H9 (cell line): ENCODE measurements at regions not wholly inside any gene's neighbourhood (a gene's known extent, or its start where the extent isn't known, plus 50 kb on each side); places are given as distances from the start of the nearest gene placed in this dataset.

Source experiments
- DNase-seq: peaks from one replicate; pipeline ENCODE4 v3.0.0-alpha.2; 2017
- H2AFZ ChIP-seq: one replicate; pipeline ENCODE4 v1.6.1; 2013; ENCODE audit warnings: mild to moderate bottlenecking, low read length, control low read depth, moderate library complexity
- H2AK5ac ChIP-seq: 2 replicates; pipeline ENCODE4 v1.6.1; 2013; ENCODE audit warnings: low read length, control low read depth, mixed read lengths; ENCODE audit not compliant: insufficient read length
- H2BK120ac ChIP-seq: one replicate; pipeline ENCODE4 v1.6.1; 2013; ENCODE audit warnings: low read depth, mild to moderate bottlenecking, low read length, control low read depth, inconsistent platforms; ENCODE audit not compliant: poor library complexity, severe bottlenecking
- H2BK12ac ChIP-seq: 2 replicates; pipeline ENCODE4 v1.6.1; 2013; ENCODE audit warnings: low read length, control low read depth, mixed read lengths, low read depth; ENCODE audit not compliant: insufficient read length
- H2BK15ac ChIP-seq: 2 replicates; pipeline ENCODE4 v1.6.1; 2013; ENCODE audit warnings: low read depth, low read length, control low read depth
- H2BK20ac ChIP-seq: one replicate; pipeline ENCODE4 v1.6.1; 2013; ENCODE audit warnings: low read depth, mild to moderate bottlenecking, low read length, control low read depth, inconsistent platforms; ENCODE audit not compliant: poor library complexity, severe bottlenecking
- H2BK5ac ChIP-seq: 2 replicates; pipeline ENCODE4 v1.6.1; 2013; ENCODE audit warnings: low read length, control low read depth, mixed read lengths; ENCODE audit not compliant: insufficient read length
- H3K14ac ChIP-seq: 2 replicates; pipeline ENCODE4 v1.6.1; 2013; ENCODE audit warnings: low read length, control low read depth; ENCODE audit not compliant: insufficient read depth
- H3K18ac ChIP-seq: 2 replicates; pipeline ENCODE4 v1.6.1; 2013; ENCODE audit warnings: low read depth, mild to moderate bottlenecking, mixed read lengths, low read length, control low read depth; ENCODE audit not compliant: insufficient read length
- H3K23ac ChIP-seq: 2 replicates; pipeline ENCODE4 v1.6.1; 2013; ENCODE audit warnings: low read length, control low read depth, mixed read lengths, low read depth; ENCODE audit not compliant: insufficient read length
- H3K23me2 ChIP-seq: 2 replicates; pipeline ENCODE4 v1.6.1; 2013; ENCODE audit warnings: low read depth, mild to moderate bottlenecking, mixed read lengths, low read length, control low read depth; ENCODE audit not compliant: insufficient read length, poor library complexity, severe bottlenecking
- H3K27ac ChIP-seq: 2 replicates; pipeline ENCODE4 v1.5.1; 2013; ENCODE audit warnings: low read length, control low read depth, mixed read lengths, low read depth; ENCODE audit not compliant: insufficient read length
- H3K27me3 ChIP-seq: 2 replicates; pipeline ENCODE4 v1.6.1; 2013; ENCODE audit warnings: low read length, control low read depth, inconsistent platforms; ENCODE audit not compliant: insufficient read depth
- H3K4ac ChIP-seq: 2 replicates; pipeline ENCODE4 v1.6.1; 2013; ENCODE audit warnings: low read depth, mild to moderate bottlenecking, control low read depth, inconsistent platforms, low read length, moderate library complexity
- H3K4me1 ChIP-seq: 2 replicates; pipeline ENCODE4 v1.6.1; 2013; ENCODE audit warnings: low read length, control low read depth, inconsistent platforms; ENCODE audit not compliant: insufficient read depth
- H3K4me2 ChIP-seq: 2 replicates; pipeline ENCODE4 v1.6.1; 2013; ENCODE audit warnings: low read length, control low read depth, mixed read lengths; ENCODE audit not compliant: insufficient read length, insufficient read depth
- H3K56ac ChIP-seq: 2 replicates; pipeline ENCODE4 v1.6.1; 2013; ENCODE audit warnings: low read depth, mild to moderate bottlenecking, mixed read lengths, low read length, control low read depth; ENCODE audit not compliant: insufficient read length
- H3K79me1 ChIP-seq: 2 replicates; pipeline ENCODE4 v1.6.1; 2013; ENCODE audit warnings: low read depth, mild to moderate bottlenecking, moderate library complexity, low read length, control low read depth, inconsistent platforms; ENCODE audit not compliant: insufficient read depth, poor library complexity, severe bottlenecking
- H3K79me2 ChIP-seq: 2 replicates; pipeline ENCODE4 v1.6.1; 2013; ENCODE audit warnings: low read length, control low read depth, inconsistent platforms; ENCODE audit not compliant: insufficient read depth
- H3K9ac ChIP-seq: 2 replicates; pipeline ENCODE4 v1.6.1; 2013; ENCODE audit warnings: low read length, control low read depth, mixed read lengths; ENCODE audit not compliant: insufficient read length; ENCODE audit errors: extremely low read depth
- H3K9me3 ChIP-seq: one replicate; pipeline ENCODE4 v1.6.1; 2013; ENCODE audit warnings: low read depth, low read length, inconsistent platforms; ENCODE audit not compliant: control insufficient read depth
- H3T11ph ChIP-seq: one replicate; pipeline ENCODE4 v1.6.1; 2013; ENCODE audit warnings: mild to moderate bottlenecking, low read length, control low read depth, inconsistent platforms
- H4K20me1 ChIP-seq: one replicate; pipeline ENCODE4 v1.6.1; 2013; ENCODE audit not compliant: control insufficient read depth, insufficient read length, insufficient read depth
- H4K5ac ChIP-seq: 2 replicates; pipeline ENCODE4 v1.6.1; 2013; ENCODE audit warnings: low read depth, mild to moderate bottlenecking, mixed read lengths, low read length, control low read depth; ENCODE audit not compliant: insufficient read length
- H4K8ac ChIP-seq: replicated peaks from 2 replicates; pipeline ENCODE4 v1.6.1; 2013; ENCODE audit warnings: low read length, control low read depth, mixed read lengths, low read depth; ENCODE audit not compliant: insufficient read length
- H4K91ac ChIP-seq: 2 replicates; pipeline ENCODE4 v1.6.1; 2013; ENCODE audit warnings: low read depth, mild to moderate bottlenecking, moderate library complexity, mixed read lengths, low read length, control low read depth; ENCODE audit not compliant: insufficient read length
- H3K27ac Mint-ChIP-seq, 3 experiments: 2 replicates in 2 of 3; 3 replicates in 1 of 3; pipeline ENCODE4 v1.8.0; 2020 to 2021; ENCODE audit warnings: mixed read lengths in 3 of 3, mild to moderate bottlenecking in 1 of 3, moderate library complexity in 1 of 3
- H3K27me3 Mint-ChIP-seq: 2 replicates; pipeline ENCODE4 v1.8.0; 2021; ENCODE audit warnings: low read depth, mild to moderate bottlenecking, moderate library complexity, mixed read lengths
- H3K36me3 Mint-ChIP-seq, 3 experiments: 2 replicates in 2 of 3; 3 replicates in 1 of 3; pipeline ENCODE4 v1.8.0; 2020 to 2021; ENCODE audit warnings: low read depth in 3 of 3, mixed read lengths in 3 of 3; ENCODE audit not compliant: insufficient read depth in 1 of 3
- H3K4me1 Mint-ChIP-seq, 2 experiments: 2 replicates each; pipeline ENCODE4 v1.8.0; 2020; ENCODE audit warnings: mixed read lengths in 2 of 2
- H3K4me3 Mint-ChIP-seq, 2 experiments: 2 replicates in 1 of 2; 3 replicates in 1 of 2; pipeline ENCODE4 v1.8.0; 2020 to 2021; ENCODE audit warnings: mild to moderate bottlenecking in 2 of 2, mixed read lengths in 2 of 2, moderate library complexity in 1 of 2
- H3K9me3 Mint-ChIP-seq, 2 experiments: 2 replicates in 1 of 2; 3 replicates in 1 of 2; pipeline ENCODE4 v1.8.0; 2020; ENCODE audit warnings: mild to moderate bottlenecking in 2 of 2, mixed read lengths in 2 of 2, moderate library complexity in 1 of 2
- WGBS: extraction: QIAGEN DNeasy Blood & Tissue Kit; methylation state at CpG from one replicate; pipeline ENCODE4 v1.1.7; 2013; ENCODE audit warnings: missing lambda C conversion rate, low lambda C conversion rate, mixed read lengths; ENCODE audit not compliant: insufficient read length; ENCODE audit errors: extremely low coverage; 5-methylcytosine and 5-hydroxymethylcytosine counted together
- TF ChIP-seq, protein P1 (sequence below): fragments of 200-600 bp; sonication (generic); conservative IDR thresholded peaks from 3 replicates; pipeline ENCODE4 v1.8.0; 2021; ENCODE audit warnings: antibody characterized with exemption, mild to moderate bottlenecking

DNA sequence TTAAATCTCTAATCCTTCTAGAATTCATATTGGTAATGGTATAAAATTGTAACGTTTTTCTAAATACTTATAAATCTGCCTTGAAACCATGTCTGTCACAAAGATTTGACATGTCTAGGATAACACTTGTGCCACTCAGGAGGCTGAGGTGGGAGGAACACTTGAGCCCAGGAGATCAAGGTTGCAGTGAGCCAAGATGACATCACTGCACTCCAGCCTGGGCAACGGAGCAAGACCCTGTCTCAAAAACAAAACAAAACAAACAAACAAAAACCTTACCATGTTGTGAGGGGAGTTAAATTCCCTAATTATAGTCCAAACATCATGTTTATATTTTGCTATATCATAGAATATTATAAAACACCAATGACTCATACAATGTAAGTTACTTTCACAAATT lies 317.5 kb upstream of the SOX5 start:
- Mint-ChIP-seq H3K27me3 (no peaks in the 10 kb centered on the region), H3K4me1 (no peaks in the 10 kb centered on the region), H3K36me3 (no peaks in the 10 kb centered on the region), H3K9me3 (no peaks in the 10 kb centered on the region), H3K27ac (no peak overlapping the region), H3K4me3 (no peak overlapping the region)
- H3K4me1 ChIP-seq, result no peaks in the 10 kb centered on the region
- no peaks in the 10 kb centered on the region for H3K79me1 ChIP-seq
- no peak overlapping the region for H3K14ac ChIP-seq
- no peak overlapping the region for H2BK15ac ChIP-seq
- H3K27ac ChIP-seq, result no peak overlapping the region
- no peaks in the 10 kb centered on the region for H3K79me2 ChIP-seq
- H2BK12ac ChIP-seq, result no peak overlapping the region
- H3K27me3 ChIP-seq, result no peaks in the 10 kb centered on the region
- no peak overlapping the region for H4K5ac ChIP-seq
- no peak overlapping the region for H3K18ac ChIP-seq
- H3K4me2 ChIP-seq, result no peak overlapping the region
- DNase-seq, result no peak
- H3K56ac ChIP-seq, result no peak overlapping the region
- no peak overlapping the region for H3T11ph ChIP-seq
- H2AK5ac ChIP-seq, result no peak overlapping the region
- no peak overlapping the region for H2AFZ ChIP-seq
- no peak overlapping the region for H2BK20ac ChIP-seq
- no peak overlapping the region for H3K23ac ChIP-seq
- no peaks in the 10 kb centered on the region for H3K23me2 ChIP-seq
- TF ChIP-seq, protein P1, sequence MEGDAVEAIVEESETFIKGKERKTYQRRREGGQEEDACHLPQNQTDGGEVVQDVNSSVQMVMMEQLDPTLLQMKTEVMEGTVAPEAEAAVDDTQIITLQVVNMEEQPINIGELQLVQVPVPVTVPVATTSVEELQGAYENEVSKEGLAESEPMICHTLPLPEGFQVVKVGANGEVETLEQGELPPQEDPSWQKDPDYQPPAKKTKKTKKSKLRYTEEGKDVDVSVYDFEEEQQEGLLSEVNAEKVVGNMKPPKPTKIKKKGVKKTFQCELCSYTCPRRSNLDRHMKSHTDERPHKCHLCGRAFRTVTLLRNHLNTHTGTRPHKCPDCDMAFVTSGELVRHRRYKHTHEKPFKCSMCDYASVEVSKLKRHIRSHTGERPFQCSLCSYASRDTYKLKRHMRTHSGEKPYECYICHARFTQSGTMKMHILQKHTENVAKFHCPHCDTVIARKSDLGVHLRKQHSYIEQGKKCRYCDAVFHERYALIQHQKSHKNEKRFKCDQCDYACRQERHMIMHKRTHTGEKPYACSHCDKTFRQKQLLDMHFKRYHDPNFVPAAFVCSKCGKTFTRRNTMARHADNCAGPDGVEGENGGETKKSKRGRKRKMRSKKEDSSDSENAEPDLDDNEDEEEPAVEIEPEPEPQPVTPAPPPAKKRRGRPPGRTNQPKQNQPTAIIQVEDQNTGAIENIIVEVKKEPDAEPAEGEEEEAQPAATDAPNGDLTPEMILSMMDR, result no peak
- no peak overlapping the region for H2BK120ac ChIP-seq
- H3K9ac ChIP-seq, result no peak overlapping the region
- WGBS, result no CpG with 5 or more reads among the region's 2 CpGs
- no peaks in the 10 kb centered on the region for H3K9me3 ChIP-seq
- H4K20me1 ChIP-seq, result no peaks in the 10 kb centered on the region
- H4K91ac ChIP-seq, result no peak overlapping the region
- no peak overlapping the region for H4K8ac ChIP-seq
- H3K4ac ChIP-seq, result no peak overlapping the region
- H2BK5ac ChIP-seq, result no peak overlapping the region
